ENCODE measurements at regions not wholly inside any gene's neighbourhood (a gene's known extent, or its start where the extent isn't known, plus 50 kb on each side); places are given as distances from the start of the nearest gene placed in this dataset.

DNA sequence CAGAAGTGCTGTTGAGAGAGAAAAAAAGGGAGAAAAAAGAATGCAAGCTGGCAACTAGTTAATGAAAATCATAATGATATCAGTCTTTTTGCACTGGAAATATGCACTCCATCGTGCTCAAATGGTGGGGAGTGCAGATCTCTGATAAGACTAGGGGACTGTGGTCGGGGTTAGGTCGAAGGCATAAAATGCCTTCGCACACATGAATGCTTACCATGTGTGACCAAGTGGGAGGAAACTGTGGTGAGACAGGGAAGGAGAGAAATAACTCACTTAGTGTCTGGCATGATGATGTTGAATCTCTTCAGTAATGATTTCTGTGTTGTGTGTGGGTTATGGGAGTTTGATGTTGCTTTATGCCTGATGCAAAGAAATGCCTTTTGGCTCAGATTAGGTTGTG lies 358.9 kb downstream of the FBXO8 start:
- DNase-seq (ENCODE audit: low read depth in 2 of 2), result no peak

DNA sequence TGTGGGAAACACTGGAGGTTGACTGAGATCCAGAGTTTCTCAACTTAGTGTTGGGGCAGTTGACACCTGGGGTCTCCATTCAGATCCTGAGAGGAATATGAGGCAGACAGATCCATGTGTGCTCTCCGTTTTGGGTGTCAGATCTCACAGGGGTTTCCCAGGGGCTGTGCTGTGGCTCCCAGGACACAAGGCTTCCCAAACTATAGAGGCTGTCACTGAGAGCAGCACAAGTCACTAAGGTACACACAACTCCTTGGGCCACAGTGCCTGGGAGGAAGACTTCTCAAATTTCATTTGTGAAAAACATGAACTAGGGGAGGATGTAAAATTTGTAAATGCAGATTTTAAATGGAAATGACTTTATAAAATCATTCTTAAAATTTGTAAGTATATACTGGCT lies 363.6 kb downstream of the FBXO8 start:
- no peak for DNase-seq (ENCODE audit: low read depth in 2 of 2)

DNA sequence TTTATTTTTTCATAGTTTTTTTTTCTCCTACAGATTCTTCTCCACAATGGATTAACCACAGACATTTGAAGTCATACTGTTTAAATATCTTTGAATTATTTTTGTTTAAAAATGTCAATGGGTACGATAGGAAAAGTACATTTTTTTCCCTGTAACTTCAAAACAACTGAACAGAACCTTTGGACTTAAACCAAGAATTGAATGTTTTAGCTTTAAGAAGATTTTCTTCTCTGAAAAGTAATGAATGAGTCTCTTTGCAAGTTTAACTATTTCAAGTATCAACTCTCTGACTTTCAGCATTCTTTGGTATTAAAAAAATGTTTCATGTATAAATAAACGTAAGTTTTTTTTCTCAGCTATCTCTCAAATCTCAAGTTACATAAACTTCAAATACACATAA lies 364.3 kb downstream of the FBXO8 start:
- no peak for DNase-seq (ENCODE audit: low read depth in 2 of 2)

DNA sequence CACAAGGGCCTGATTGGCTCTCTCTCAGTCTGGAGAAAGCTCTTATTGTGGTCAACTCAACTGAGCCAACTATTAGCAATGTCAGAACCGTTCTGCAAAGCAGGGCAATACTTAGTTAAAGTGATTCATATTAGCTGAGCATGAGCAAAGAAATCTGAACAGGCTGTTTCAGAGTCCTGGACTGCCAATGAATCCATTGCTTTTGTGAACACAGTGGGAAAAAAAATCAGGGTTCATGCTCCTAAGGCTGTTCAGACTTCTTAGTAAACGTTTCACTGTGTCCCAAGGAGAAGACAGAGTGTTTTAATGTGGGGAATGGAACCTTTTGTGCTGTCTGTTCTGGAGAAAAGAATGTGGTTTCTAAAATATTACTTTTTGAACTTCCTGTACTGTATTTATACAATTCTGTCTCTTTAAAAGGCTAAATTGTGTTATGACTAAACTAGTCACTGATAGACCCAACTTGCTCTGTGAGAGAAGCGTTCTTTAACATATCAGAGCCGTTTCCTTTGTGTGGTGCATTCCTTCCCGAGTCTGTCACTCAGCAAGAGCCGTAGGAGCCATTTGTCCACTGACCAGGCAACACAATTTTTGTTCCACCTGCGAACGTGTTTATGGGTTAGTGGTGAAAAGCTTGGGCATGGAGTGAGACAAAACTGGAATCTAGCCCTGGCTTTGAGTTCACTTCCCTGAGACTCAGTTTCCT lies 366.1 kb downstream of the FBXO8 start:
- DNase-seq (ENCODE audit: low read depth in 2 of 2), result no peak

DNA sequence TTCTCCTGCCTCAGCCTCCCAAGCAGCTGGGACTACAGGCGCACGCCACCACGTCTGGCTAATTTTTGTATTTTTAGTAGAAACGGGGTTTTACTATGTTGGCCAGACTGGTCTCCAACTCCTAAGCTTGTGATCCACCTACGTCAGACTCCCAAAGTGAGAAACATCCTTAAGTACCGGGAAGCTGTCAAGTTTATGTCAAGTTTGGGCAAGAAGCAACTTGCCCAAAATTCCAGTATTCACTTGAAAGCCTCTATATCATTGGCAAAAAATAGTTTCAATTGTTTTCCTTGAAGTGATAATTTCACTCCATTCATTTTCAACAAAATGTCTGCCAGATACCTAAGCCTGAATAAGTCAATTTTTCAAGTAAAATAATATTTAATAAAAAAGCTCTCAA lies 370.0 kb downstream of the FBXO8 start:
- DNase-seq (ENCODE audit: low read depth in 2 of 2), result no peak

DNA sequence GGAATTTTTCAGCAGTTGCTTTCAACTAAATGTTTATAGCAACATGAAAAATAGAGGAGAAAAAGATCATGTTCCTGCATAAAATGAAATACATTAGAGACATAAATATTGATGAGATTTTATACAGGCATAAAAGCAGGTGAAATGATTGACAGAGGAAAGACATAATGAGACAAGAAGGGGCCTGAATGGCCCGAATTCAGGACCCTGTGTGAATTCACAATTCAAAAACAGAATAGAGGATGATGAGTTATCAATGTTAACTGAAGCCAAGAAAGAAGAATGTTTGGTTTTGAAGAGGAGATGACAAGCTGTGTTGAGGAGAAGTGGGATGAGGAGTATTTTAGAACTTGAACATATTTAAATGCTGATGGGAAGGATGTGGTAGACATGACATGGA lies 371.1 kb downstream of the FBXO8 start:
- DNase-seq (ENCODE audit: low read depth in 2 of 2), result no peak

DNA sequence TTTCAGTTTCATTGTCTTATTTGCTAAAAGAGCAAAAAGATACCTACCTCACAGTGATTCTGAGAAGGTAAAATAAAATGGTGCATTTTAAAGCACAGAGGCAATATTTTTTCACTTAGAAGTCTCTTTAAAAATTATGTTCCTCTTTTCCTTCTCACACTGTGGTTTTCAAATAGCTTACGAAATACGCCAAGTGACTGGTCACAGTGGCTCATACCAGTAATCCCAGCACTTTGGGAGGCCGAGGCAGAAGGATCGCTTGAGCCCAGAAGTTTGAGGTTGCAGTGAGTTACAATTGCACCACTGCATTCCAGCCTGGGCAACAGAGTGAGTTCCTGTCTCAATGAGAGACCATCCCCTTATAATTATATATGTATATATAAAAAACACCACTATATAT lies 372.6 kb downstream of the FBXO8 start:
- DNase-seq (ENCODE audit: low read depth in 2 of 2), result no peak

DNA sequence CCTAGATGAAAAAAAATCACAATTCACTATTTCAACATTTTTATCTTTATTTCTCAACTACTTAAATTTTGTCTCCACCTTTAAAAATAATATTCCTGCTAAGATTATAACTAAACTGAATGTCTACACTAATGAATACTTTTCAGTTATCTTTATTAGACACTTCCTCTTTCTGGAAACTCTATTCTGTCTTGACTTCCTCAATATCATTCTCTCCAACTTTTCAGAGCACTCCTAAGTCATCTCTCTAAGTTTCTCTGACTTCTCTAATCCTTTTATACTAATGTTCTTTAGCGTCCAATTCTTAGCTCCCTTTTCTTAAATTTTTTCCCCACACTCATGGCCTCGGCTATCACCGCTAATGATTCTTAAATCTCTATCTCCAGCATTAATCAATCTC lies 374.2 kb downstream of the FBXO8 start:
- DNase-seq (ENCODE audit: low read depth in 2 of 2), result no peak

DNA sequence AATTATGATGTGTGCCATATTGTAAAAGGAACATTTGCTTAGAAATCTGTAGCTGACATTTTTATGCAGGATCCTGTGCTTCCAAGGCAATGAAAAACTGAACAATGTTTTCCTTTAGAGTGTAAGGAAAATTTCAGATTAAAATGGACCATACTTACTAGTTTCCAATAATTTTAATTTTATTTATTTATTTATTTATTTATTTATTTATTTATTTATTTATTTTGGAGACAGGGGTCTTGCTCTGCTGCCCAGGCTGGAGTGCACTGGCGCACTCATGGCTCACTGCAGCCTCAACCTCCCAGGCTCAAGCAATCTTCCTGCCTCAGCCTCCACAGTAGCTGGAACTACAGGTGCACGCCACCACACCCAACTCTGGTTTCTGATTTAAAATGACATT lies 369.8 kb upstream of the HAND2 start:
- no peak for DNase-seq (ENCODE audit: low read depth in 2 of 2)

DNA sequence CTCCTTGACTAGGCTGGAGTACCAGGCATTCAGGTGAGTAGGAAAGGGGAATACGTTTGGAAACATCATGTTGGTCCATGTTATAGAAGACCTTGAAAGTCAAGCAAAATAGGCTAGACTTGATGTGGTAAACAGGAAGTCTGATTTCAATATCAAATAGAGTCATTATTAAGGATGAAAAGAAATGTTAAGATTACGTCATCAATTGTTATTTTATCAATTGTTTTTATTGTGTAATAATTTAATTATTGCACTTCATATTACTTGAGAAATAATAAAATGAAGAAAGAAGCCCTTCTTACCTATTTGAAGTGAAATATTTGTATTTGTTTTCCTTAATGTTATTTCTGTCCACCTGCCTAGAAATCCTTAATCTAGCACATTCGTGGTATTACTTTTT lies 361.0 kb upstream of the HAND2 start:
- DNase-seq (ENCODE audit: low read depth in 2 of 2), result no peak

DNA sequence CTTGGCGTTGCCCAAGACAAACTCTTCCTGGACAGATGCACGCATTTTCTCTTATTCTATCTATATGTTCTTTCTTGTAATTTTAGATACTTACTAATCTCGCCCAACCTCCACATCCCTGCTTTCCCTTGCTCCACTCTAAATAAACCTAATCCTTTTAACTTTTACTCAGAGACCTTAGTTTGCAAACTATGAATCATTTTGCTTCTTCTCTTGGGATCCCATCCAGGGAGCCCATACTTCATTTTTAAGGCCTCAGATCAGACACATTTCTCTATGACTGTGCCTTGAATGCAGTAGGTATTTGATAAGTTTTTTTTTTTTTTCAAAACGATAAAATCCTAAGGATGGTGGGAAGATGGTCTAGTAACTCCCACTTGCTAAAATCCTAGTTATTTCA lies 353.8 kb upstream of the HAND2 start:
- no peak for DNase-seq (ENCODE audit: low read depth in 2 of 2)

DNA sequence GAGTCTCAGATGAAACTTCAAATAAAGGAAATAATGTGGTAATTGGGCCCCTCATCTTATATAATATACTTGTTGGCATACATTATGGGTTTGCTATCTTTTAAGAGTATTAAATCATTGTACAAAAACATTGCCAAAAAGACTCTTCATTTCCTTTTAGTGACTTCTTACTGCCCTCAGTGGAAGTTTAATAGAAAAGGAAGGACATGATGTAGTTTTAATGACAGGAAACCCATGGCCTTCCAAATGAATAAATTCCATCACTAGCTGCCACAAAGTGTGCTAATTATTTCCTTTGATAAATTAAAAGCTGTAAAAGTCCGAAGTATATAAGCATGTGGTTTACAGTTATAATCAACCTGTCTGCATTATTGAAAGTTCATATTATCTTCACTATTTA lies 350.9 kb upstream of the HAND2 start:
- no peak for DNase-seq (ENCODE audit: low read depth in 2 of 2)

DNA sequence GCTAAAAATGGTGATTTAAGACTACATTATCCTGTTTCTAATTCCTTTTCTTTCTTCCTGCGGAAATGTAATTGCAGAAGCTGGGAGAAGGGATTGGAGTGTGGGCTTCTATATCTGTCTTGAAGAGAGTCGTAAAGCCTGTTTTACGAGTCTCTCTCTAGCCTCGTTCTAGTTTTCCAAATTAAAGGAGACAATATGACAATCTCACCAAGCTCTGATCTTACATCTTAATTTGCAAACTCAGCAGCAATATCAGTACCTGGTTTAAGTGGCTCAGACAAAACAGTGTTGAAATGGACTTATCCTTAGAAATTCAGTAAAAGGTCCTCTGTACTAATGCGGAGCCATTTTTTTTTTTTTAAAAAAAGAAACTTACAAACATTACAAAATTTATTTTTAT lies 349.5 kb upstream of the HAND2 start:
- DNase-seq (ENCODE audit: low read depth in 2 of 2), result no peak

DNA sequence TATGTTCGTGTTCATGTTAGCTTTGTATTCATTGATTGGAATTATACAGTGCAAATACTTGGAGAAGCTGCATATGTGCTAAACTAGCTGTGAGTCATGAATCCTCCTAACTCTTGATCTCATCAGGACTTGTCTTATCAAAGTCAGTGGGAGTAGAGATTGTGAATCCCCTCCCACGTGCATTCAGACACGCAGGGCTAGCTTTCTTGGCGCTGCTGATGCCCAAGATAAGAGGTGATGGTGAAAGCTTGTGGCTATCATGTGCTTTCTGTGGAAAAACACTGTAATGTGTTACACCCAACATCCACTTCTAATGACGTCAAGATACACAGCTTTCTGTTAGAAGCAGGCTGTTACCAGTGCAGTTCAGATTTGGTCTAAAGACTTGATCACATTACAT lies 348.7 kb upstream of the HAND2 start:
- DNase-seq (ENCODE audit: low read depth in 2 of 2), result no peak

DNA sequence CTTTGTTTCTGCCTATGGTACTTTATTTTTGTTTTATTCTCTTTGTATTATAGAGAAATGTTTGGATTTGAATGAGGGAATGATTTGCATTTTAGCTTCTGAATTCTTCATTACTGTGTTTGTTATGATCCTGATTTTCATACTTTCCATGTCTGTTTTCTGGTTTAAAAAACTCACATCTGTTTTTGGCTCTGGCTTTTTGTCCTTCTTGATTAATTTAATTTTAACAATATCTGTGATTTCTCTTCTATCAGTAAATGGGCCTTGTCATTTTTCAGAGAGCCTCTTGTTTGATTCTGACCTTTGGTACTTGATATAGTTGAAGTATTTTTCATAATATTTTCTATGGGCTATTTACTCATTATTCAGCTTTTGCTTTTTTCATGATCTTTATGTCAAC lies 341.6 kb upstream of the HAND2 start:
- no peak for DNase-seq (ENCODE audit: low read depth in 2 of 2)

DNA sequence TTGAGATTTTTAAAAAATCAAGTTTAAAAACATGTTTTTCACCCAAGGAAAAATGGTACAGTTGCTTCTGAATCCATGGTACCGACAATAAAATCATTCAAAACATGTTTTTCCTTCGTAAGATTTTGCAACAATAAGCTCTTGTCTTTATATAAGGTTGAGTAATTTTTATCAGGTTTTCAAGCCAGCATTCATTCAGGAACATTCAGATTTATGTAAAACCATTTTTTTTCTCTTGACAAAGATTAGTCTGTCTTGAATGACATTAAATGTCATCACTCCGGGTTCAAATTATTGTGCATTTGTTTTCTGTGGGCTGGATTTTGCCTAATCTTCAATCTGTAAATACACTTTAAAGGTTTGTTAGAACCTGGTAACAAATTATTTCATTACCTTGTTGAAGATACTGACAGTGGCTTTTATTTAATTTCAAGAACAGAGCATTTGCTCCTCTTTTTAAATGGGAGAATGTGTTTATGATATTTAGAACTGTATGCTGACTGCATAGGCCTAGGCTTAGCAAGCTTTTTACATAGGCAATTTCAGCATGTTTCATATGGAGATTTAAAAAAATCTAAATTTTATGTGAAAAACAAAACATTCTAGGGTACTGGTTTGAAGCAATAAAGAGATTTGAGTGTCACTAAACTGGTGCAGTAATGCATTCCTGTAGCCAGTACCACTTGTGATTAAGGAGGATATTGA lies 336.4 kb upstream of the HAND2 start:
- no peak for DNase-seq (ENCODE audit: low read depth in 2 of 2)

DNA sequence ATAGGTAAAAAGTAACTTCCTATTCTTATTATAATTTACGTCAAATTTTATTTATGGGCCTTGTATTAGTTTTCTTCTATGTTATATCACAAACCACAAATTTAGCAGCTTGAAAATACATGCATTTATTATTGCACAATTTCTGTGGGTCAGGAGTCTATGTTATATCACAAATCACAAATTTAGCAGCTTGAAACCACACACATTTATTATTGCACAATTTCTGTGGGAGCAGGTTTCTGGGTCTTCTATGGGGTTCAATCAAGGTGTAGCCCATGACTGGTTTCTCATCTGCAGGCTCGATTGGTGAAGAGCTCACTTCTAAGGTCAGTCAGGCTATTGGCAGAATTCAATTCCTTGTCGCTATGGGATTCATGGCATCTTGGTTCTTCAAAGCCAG lies 332.7 kb upstream of the HAND2 start:
- no peak for DNase-seq (ENCODE audit: low read depth in 2 of 2)

DNA sequence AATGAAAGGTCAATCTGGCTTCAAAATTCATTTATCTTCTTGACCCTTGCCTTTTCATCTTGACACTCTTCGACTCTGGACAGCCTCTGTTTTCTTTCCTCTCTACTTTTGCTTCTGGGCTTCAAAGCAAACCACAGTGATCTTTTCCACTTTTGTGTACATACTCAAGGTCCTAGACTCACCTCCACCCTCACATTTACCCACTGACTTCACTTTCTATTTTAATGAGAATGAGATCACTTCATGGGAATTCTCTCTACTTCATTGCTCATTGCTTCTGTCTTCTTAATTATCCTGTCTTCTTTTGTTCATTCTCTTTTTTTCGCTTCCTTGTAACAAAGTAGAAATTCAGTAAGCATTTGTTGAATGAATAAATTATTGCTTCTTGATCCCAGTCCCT lies 330.1 kb upstream of the HAND2 start:
- DNase-seq (ENCODE audit: low read depth in 2 of 2), result no peak

DNA sequence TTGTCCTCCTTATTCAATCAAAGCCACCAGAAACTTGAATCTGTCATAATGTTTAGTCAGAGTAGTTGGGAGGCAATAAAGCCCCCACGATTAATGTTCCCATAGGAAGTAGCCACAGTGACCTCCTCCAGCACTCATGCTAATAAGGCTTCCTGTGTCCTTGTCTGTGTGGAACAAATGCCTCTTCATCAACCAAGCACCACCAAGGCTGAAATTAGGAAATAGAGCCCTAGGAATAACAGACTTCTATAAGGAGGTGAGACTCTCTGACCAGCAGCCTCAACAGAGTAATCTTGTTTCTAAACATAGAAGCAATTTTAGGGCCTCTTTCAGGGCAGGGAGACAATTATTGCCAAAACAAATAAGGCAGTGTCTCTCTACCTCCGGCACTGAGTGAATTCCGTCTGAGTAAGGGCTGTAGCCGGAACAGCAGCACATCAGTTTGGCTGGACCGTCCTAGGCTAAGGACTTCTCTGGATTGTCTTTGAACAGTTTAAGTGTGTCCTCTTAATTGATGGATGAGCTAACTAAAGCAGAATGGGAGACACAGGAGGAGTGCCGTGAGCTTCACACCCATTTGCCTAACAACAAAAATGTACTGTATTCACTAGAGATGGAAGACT lies 329.2 kb upstream of the HAND2 start:
- DNase-seq (ENCODE audit: low read depth in 2 of 2), result no peak

DNA sequence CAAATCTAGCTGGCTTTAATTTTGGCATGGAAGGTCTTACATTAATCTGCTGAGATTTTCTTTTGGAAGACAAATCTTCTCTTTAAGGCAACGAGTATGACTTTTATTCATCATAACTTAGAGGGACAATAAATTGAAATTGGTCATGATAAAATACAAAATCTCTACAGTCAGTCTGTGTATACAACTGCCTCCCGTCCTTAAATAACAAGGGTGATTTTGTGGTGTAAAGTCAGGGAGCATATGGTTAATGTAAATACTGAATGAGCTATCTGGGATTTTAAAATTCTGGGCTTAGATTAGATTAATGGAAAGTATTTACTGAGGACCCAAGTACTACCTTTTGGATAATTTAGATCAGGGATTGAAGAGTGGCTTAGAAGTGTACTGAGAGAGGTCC lies 328.4 kb upstream of the HAND2 start:
- DNase-seq (ENCODE audit: low read depth in 2 of 2), result no peak

DNA sequence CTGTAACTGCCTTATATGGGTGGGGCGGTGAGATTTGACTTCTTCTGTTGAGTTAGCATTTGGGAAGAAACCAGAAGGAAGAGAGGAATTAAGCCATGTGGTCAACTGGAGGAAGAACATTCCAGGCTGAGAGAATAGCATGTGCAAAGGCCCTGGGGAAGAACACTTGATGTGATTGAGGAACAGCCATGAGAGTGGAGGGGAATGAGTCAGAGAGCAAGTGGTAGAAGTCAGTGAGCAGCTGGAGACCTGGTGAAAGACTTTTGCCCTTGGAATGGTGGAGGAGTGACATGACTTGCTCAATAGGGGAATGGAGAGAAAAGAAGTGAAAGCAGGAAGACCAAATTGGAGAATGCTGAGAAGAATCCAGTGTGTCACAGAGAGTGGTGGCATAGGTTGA lies 327.8 kb upstream of the HAND2 start:
- no peak for DNase-seq (ENCODE audit: low read depth in 2 of 2)

DNA sequence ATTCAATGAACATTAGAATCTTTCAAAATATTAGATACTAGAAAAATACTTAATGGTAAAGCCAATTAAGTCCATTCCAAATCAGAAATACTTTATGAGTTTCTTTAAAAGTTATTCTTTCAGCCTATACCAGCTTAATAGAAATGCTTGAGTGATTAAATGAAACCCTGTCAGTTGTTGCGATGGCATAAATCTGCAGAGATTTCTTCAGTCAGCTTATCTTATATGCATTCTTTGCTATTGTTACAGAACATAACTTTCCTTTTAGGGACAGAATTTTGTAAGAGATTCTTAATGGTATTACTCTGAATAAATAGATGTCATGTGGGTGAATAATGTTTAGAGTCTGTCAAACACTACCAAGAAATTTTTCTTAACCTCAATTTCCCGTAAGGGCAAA lies 325.0 kb upstream of the HAND2 start:
- DNase-seq (ENCODE audit: low read depth in 2 of 2), result no peak

DNA sequence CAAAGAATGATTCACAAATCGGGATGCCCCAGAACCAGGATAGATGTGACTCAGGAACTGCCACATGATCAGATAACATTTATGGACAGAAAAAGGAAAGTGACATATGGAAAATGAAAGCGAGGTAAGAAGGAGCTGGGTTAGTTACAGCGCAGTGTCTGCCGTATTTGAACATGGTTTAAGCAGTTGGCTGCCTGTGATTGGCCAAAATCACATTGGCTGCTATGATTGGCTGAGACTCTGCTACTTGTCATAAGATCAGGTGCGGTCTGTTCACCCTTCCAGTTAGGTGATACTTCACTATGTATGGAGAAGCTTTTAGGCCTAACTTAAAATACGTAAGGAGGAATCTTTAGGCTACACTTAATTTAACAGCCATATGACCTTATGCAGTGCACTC lies 322.7 kb upstream of the HAND2 start:
- DNase-seq (ENCODE audit: low read depth in 2 of 2), result no peak

DNA sequence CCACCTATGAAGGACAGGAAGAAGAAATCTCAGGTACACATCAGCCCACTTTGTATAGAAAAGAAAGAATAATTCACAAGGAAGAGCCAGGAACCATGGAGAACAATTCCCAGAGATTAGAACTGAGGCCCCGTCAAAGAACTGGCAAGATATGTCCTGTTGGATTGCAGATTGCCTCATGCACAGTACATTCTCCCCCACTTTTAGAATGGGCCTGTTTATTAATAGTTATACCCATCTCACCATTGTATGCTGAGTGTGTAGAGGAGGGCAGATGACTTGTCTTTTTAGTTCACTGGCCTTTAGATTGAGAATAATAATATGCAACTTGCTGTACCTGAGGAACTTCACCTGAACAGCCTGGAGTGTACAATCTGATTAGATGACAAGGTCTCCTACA lies 315.6 kb upstream of the HAND2 start:
- DNase-seq (ENCODE audit: low read depth in 2 of 2), result no peak

All from activated CD4-positive, alpha-beta T cell treated with anti-CD3 and anti-CD28 coated beads for 24 hours (primary cell).